ENCODE measurements at regions not wholly inside any gene's neighbourhood (a gene's known extent, or its start where the extent isn't known, plus 50 kb on each side); places are given as distances from the start of the nearest gene placed in this dataset.
A peak's percentile ranks its signal among the peaks of the same experiment; 100 is the strongest.

GRCh38 chr6:28597924-28598722, 72.4 kb downstream of the GPX5 start:
- H3K27me3 ChIP-seq (ENCODE audit: insufficient read depth, low read length): no peaks in the 10 kb centered on the region
- H2AFZ ChIP-seq (ENCODE audit: low read length): peak overlapping the region; percentile 31
- H3K27ac ChIP-seq (ENCODE audit: low read depth, low read length): no peak overlapping the region
- TF ChIP-seq CTCF (IDR thresholded peaks at IDR 0.05; ENCODE audit: extremely low read depth, low read depth, low read length): no peak
- no peaks in the 10 kb centered on the region for H3K4me1 ChIP-seq (ENCODE audit: insufficient read depth, low read length)
- H3K79me2 ChIP-seq (ENCODE audit: insufficient read depth, low read length): no peaks in the 10 kb centered on the region
- H4K20me1 ChIP-seq (ENCODE audit: insufficient read depth, low read length): no peaks in the 10 kb centered on the region
- H3K9me3 ChIP-seq (ENCODE audit: low read depth, low read length): no peaks in the 10 kb centered on the region
- H3K4me3 ChIP-seq (ENCODE audit: insufficient read depth, low read length): peak overlapping the region; percentile 56
- H3K36me3 ChIP-seq (ENCODE audit: insufficient read depth, low read length): no peaks in the 10 kb centered on the region
- H3K4me2 ChIP-seq (ENCODE audit: insufficient read depth, low read length): peak overlapping the region; percentile 51
- DNase-seq (ENCODE audit: insufficient read length, low spot score, missing footprints): no peak

DNA sequence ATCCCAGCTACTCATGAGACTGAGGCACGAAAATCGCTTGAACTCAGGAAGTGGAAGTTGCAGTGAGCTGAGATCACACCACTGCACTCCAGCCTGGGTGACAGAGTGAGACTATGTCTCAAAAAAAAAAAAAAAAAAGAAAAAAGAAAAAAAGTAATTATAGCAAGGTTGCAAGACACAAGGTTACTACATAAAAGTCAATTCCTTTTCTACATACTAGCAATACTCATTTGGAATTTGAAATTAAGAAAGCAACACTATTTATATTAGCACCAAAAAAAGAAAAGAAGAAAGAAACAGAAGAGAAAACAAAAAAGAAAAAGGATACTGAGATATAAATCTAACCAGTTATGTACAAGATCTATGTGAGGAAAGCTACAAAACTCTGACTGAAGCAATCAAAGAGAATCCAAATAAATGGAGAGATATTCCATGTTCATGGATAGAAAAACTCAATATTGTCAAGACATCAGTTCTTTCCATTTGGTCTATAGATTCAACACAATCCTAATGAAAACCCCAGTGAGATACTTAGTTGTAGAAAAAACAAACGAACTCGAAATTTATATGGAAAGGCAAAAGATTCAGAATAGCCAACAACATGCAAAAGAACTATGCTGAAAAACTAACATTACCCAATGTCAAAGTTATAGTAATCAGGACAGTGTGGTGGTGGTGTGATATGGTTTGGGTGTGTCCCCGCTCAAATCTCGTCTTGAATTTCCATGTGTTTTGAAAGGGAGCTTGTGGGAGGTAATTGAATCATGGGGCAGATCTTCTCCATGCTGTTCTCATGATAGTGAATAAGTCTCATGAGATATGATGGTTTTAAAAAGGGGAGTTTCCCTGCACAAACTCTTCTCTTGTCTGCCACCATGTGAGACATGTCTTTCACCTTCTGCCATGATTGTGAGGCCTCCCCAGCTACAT, 73.3 kb downstream of the GPX5 start:
- Histone ChIP-seq H3K36me3 (ENCODE audit: insufficient read depth, low read length) (no peaks in the 10 kb centered on the region), H3K27ac (ENCODE audit: low read depth, low read length) (no peak overlapping the region), H4K20me1 (ENCODE audit: insufficient read depth, low read length) (no peaks in the 10 kb centered on the region), H3K4me2 (ENCODE audit: insufficient read depth, low read length) (no peak overlapping the region), H3K79me2 (ENCODE audit: insufficient read depth, low read length) (no peaks in the 10 kb centered on the region), H2AFZ (ENCODE audit: low read length) (no peak overlapping the region), H3K27me3 (ENCODE audit: insufficient read depth, low read length) (no peaks in the 10 kb centered on the region), H3K4me3 (ENCODE audit: insufficient read depth, low read length) (no peak overlapping the region), H3K9me3 (ENCODE audit: low read depth, low read length) (no peaks in the 10 kb centered on the region), H3K4me1 (ENCODE audit: insufficient read depth, low read length) (no peaks in the 10 kb centered on the region)
- no peak for DNase-seq (ENCODE audit: insufficient read length, low spot score, missing footprints)
- TF ChIP-seq CTCF (IDR thresholded peaks at IDR 0.05; ENCODE audit: extremely low read depth, low read depth, low read length): no peak

DNA sequence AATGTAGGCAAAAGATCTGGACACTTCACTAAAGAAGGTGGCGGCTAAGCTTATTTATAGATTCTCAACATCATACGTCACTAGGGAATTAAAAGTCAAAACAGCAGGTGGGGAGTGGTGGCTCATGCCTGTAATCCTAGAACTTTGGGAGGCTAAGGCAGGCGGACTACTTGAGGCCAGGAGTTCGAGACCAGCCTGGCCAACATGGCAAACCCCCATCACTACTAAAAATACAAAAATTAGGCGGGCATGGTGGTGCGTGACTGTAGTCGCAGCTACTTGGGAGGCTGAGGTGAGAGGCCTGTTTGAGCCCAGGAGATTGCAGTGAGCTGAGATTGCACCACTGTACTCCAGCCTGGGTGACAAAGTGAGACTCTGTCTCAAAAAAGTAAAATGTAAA, 74.6 kb downstream of the GPX5 start:
- no peaks in the 10 kb centered on the region for H3K4me1 ChIP-seq (ENCODE audit: insufficient read depth, low read length)
- no peak overlapping the region for H3K4me3 ChIP-seq (ENCODE audit: insufficient read depth, low read length)
- H2AFZ ChIP-seq (ENCODE audit: low read length): no peak overlapping the region
- no peak overlapping the region for H3K27ac ChIP-seq (ENCODE audit: low read depth, low read length)
- no peak for DNase-seq (ENCODE audit: insufficient read length, low spot score, missing footprints)
- no peak for TF ChIP-seq CTCF (IDR thresholded peaks at IDR 0.05; ENCODE audit: extremely low read depth, low read depth, low read length)
- no peaks in the 10 kb centered on the region for H4K20me1 ChIP-seq (ENCODE audit: insufficient read depth, low read length)
- H3K4me2 ChIP-seq (ENCODE audit: insufficient read depth, low read length): no peak overlapping the region
- H3K9me3 ChIP-seq (ENCODE audit: low read depth, low read length): no peaks in the 10 kb centered on the region
- H3K36me3 ChIP-seq (ENCODE audit: insufficient read depth, low read length): no peaks in the 10 kb centered on the region
- H3K27me3 ChIP-seq (ENCODE audit: insufficient read depth, low read length): no peaks in the 10 kb centered on the region
- H3K79me2 ChIP-seq (ENCODE audit: insufficient read depth, low read length): no peaks in the 10 kb centered on the region

GRCh38 chr6:28603891-28604290, 78.2 kb downstream of the GPX5 start:
- Histone ChIP-seq H3K4me1 (ENCODE audit: insufficient read depth, low read length) (peaks cover 4% of the 10 kb centered on the region), H3K4me3 (ENCODE audit: insufficient read depth, low read length) (no peak overlapping the region), H3K27me3 (ENCODE audit: insufficient read depth, low read length) (no peaks in the 10 kb centered on the region), H3K27ac (ENCODE audit: low read depth, low read length) (no peak overlapping the region), H3K36me3 (ENCODE audit: insufficient read depth, low read length) (no peaks in the 10 kb centered on the region), H3K79me2 (ENCODE audit: insufficient read depth, low read length) (no peaks in the 10 kb centered on the region), H3K9me3 (ENCODE audit: low read depth, low read length) (no peaks in the 10 kb centered on the region), H4K20me1 (ENCODE audit: insufficient read depth, low read length) (no peaks in the 10 kb centered on the region), H2AFZ (ENCODE audit: low read length) (no peak overlapping the region), H3K4me2 (ENCODE audit: insufficient read depth, low read length) (no peak overlapping the region)
- no peak for DNase-seq (ENCODE audit: insufficient read length, low spot score, missing footprints)
- no peak for TF ChIP-seq CTCF (IDR thresholded peaks at IDR 0.05; ENCODE audit: extremely low read depth, low read depth, low read length)
